Uterus (tissue), 2 donors: ENCODE measurements at regions not wholly inside any gene's neighbourhood (a gene's known extent, or its start where the extent isn't known, plus 50 kb on each side); places are given as distances from the start of the nearest gene placed in this dataset.

Experiments used
- POLR2A ChIP-seq, 2 donors: fragments of 450-650 bp; IDR thresholded peaks; one replicate each; pipeline ENCODE4 v1.6.1; 2016; ENCODE audit warnings: antibody characterized with exemption in 2 of 2, mild to moderate bottlenecking in 1 of 2, moderate library complexity in 1 of 2
- TF ChIP-seq, protein P1 (sequence below), 4 experiments: fragments of 200-600 bp in 2 of 4; fragments of 450-650 bp in 2 of 4; sonication (generic) in 2 of 4; IDR thresholded peaks; one replicate each; pipeline ENCODE4 v1.5.1; 2016 to 2019; ENCODE audit warnings: antibody characterized with exemption in 4 of 4, mild to moderate bottlenecking in 2 of 4, moderate library complexity in 1 of 4

DNA sequence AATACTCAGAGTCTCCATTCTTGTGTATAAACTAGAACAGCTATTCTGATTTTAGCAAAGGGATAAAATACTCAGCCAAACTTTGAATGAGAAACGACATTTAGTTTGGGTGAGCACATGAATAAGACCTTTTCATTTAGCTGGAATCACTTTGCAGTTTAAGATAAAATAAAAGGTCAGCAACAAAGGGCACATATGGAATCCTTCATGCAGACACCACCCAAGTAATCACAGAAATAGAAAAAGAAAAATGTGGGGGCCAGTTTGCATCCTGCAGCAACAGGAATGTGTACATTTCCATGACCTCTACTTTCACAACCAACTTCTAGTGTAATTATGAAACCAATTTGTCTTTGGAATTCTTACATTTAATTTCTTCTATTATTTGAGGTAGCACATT is 1637.4 kb downstream of the PCDH9 start:
- TF ChIP-seq POLR2A (IDR thresholded peaks at IDR 0.05), result no peak
- TF ChIP-seq, protein P1, sequence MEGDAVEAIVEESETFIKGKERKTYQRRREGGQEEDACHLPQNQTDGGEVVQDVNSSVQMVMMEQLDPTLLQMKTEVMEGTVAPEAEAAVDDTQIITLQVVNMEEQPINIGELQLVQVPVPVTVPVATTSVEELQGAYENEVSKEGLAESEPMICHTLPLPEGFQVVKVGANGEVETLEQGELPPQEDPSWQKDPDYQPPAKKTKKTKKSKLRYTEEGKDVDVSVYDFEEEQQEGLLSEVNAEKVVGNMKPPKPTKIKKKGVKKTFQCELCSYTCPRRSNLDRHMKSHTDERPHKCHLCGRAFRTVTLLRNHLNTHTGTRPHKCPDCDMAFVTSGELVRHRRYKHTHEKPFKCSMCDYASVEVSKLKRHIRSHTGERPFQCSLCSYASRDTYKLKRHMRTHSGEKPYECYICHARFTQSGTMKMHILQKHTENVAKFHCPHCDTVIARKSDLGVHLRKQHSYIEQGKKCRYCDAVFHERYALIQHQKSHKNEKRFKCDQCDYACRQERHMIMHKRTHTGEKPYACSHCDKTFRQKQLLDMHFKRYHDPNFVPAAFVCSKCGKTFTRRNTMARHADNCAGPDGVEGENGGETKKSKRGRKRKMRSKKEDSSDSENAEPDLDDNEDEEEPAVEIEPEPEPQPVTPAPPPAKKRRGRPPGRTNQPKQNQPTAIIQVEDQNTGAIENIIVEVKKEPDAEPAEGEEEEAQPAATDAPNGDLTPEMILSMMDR (IDR thresholded peaks at IDR 0.05), result no peak
